CD4-positive, alpha-beta T cell (primary cell): ENCODE measurements at regions not wholly inside any gene's neighbourhood (a gene's known extent, or its start where the extent isn't known, plus 50 kb on each side); places are given as distances from the start of the nearest gene placed in this dataset.

ENCODE experiments used
- ATAC-seq: fragments of 200-7000 bp; cut with Tn5 transposase; one replicate; pipeline ENCODE4 v1.10.0; 2022; ENCODE audit warnings: mild to moderate bottlenecking; ENCODE audit not compliant: poor library complexity
- CTCF ChIA-PET: fragments of 350-600 bp; sonication (Branson Sonifier 250); formaldehyde crosslinking; loops from one replicate; lab custom pipeline; 2021; ENCODE audit warnings: antibody characterized with exemption, inconsistent platforms; lab: Charles Lee
- POLR2A ChIA-PET: fragments of 350-600 bp; sonication (Branson Sonifier 250); formaldehyde crosslinking; loops from one replicate; lab custom pipeline; 2021; ENCODE audit warnings: antibody characterized with exemption, inconsistent platforms; lab: Charles Lee
- DNase-seq, 14 experiments: peaks; one replicate each; pipeline ENCODE4 v3.0.0-alpha.2; 2013 to 2020; ENCODE audit warnings: mixed read lengths in 2 of 14
- H3K27ac ChIP-seq, 2 donors: one replicate each; pipeline versions ENCODE4 v1.5.1 to v1.7.0; 2013; ENCODE audit warnings: low read length in 2 of 2, low read depth in 1 of 2, mild to moderate bottlenecking in 1 of 2
- H3K27me3 ChIP-seq, 2 experiments: 1 replicate in 1 of 2; 2 replicates in 1 of 2; pipeline versions ENCODE4 v1.6.1 to v1.7.0; 2013; ENCODE audit warnings: low read length in 2 of 2, control low read depth in 1 of 2, mild to moderate bottlenecking in 1 of 2, moderate library complexity in 1 of 2; ENCODE audit not compliant: insufficient read depth in 2 of 2, control insufficient read depth in 1 of 2
- H3K36me3 ChIP-seq: one replicate; pipeline ENCODE4 v1.6.1; 2013; ENCODE audit warnings: low read length, control low read depth; ENCODE audit not compliant: insufficient read depth
- H3K4me1 ChIP-seq: one replicate; pipeline ENCODE4 v1.6.1; 2013; ENCODE audit warnings: low read length, control low read depth; ENCODE audit not compliant: insufficient read depth
- H3K4me3 ChIP-seq: one replicate; pipeline ENCODE4 v1.5.1; 2013; ENCODE audit warnings: mild to moderate bottlenecking, low read length, moderate library complexity
- H3K9me3 ChIP-seq, 2 experiments: 1 replicate in 1 of 2; 2 replicates in 1 of 2; pipeline versions ENCODE4 v1.6.1 to v1.7.0; 2013; ENCODE audit warnings: low read length in 2 of 2, mild to moderate bottlenecking in 2 of 2, control low read depth in 1 of 2, moderate library complexity in 1 of 2; ENCODE audit not compliant: control insufficient read depth in 1 of 2, insufficient read depth in 1 of 2
- H3K27ac Mint-ChIP-seq: one replicate; pipeline ENCODE4 v1.8.0; 2020; ENCODE audit warnings: mixed read lengths
- H3K27me3 Mint-ChIP-seq: one replicate; pipeline ENCODE4 v1.8.0; 2021; ENCODE audit warnings: mixed read lengths
- H3K36me3 Mint-ChIP-seq: one replicate; pipeline ENCODE4 v1.8.0; 2021; ENCODE audit warnings: low read depth, mixed read lengths
- H3K4me1 Mint-ChIP-seq: one replicate; pipeline ENCODE4 v1.8.0; 2021; ENCODE audit warnings: low read depth, mixed read lengths
- H3K4me3 Mint-ChIP-seq: one replicate; pipeline ENCODE4 v1.8.0; 2020; ENCODE audit warnings: mild to moderate bottlenecking, mixed read lengths
- H3K9me3 Mint-ChIP-seq: one replicate; pipeline ENCODE4 v1.8.0; 2020; ENCODE audit warnings: mixed read lengths
- CTCF ChIP-seq: fragments of 200-600 bp; IDR thresholded peaks from one replicate; pipeline ENCODE4 v1.8.0; 2022; ENCODE audit warnings: antibody characterized with exemption, mild to moderate bottlenecking
- intact Hi-C, 2 experiments: fragments of 100-400 bp; cut with DNase I in 1 of 2; cut with micrococcal nuclease in 1 of 2; formaldehyde crosslinking; loops; one replicate each; pipeline versions ENCODE4 v1.15.1 to v1.9.0; 2023 to 2025; cut with DNase I, micrococcal nuclease

- H3K27me3 ChIP-seq: no peaks in the 10 kb centered on the region
- POLR2A ChIA-PET: no interaction called here
- CTCF ChIA-PET: no interaction called here
- H3K36me3 Mint-ChIP-seq: no peaks in the 10 kb centered on the region
- TF ChIP-seq CTCF: no peak
- H3K4me3 Mint-ChIP-seq: no peak overlapping the region
- intact Hi-C loops: no loop called here
- H3K27me3 Mint-ChIP-seq: no peaks in the 10 kb centered on the region
- no peaks in the 10 kb centered on the region for H3K36me3 ChIP-seq
- DNase-seq (no peak), ATAC-seq (no peak)
- H3K9me3 Mint-ChIP-seq: no peaks in the 10 kb centered on the region
- no peak overlapping the region for H3K27ac ChIP-seq
- H3K4me1 Mint-ChIP-seq: no peaks in the 10 kb centered on the region
- no peaks in the 10 kb centered on the region for H3K4me1 ChIP-seq
- H3K4me3 ChIP-seq: no peak overlapping the region
- peaks cover 0 to 4% of the 10 kb centered on the region in 2 experiments for H3K9me3 ChIP-seq
- H3K27ac Mint-ChIP-seq: no peak overlapping the region
Measured at GRCh38 chr5:165349735-165350134, 1844.3 kb downstream of the MAT2B start.

- intact Hi-C loops: no loop called here
- H3K4me3 Mint-ChIP-seq: no peak overlapping the region
- no peak for DNase-seq
- POLR2A ChIA-PET: no interaction called here
- Histone ChIP-seq H3K4me1 (no peaks in the 10 kb centered on the region), H3K36me3 (no peaks in the 10 kb centered on the region), H3K27me3 (no peaks in the 10 kb centered on the region), H3K9me3 (peaks cover 0 to 4% of the 10 kb centered on the region in 2 experiments), H3K4me3 (no peak overlapping the region), H3K27ac (no peak overlapping the region)
- no peak for TF ChIP-seq CTCF
- no peaks in the 10 kb centered on the region for H3K4me1 Mint-ChIP-seq
- CTCF ChIA-PET: no interaction called here
- H3K27me3 Mint-ChIP-seq: no peaks in the 10 kb centered on the region
- no peaks in the 10 kb centered on the region for H3K36me3 Mint-ChIP-seq
- no peak overlapping the region for H3K27ac Mint-ChIP-seq
- H3K9me3 Mint-ChIP-seq: peaks cover 3% of the 10 kb centered on the region
- ATAC-seq: no peak
Measured at GRCh38 chr5:165351342-165351741, 1845.9 kb downstream of the MAT2B start.

- peaks cover 5% of the 10 kb centered on the region for H3K9me3 Mint-ChIP-seq
- H3K27ac Mint-ChIP-seq: no peak overlapping the region
- ATAC-seq (no peak), DNase-seq (no peak)
- Histone ChIP-seq H3K4me3 (no peak overlapping the region), H3K4me1 (no peaks in the 10 kb centered on the region), H3K36me3 (no peaks in the 10 kb centered on the region), H3K27ac (no peak overlapping the region), H3K27me3 (no peaks in the 10 kb centered on the region), H3K9me3 (no peaks in the 10 kb centered on the region)
- no peaks in the 10 kb centered on the region for H3K27me3 Mint-ChIP-seq
- intact Hi-C loops: no loop called here
- POLR2A ChIA-PET: no interaction called here
- no peak overlapping the region for H3K4me3 Mint-ChIP-seq
- no peaks in the 10 kb centered on the region for H3K36me3 Mint-ChIP-seq
- CTCF ChIA-PET: no interaction called here
- no peak for TF ChIP-seq CTCF
- H3K4me1 Mint-ChIP-seq: no peaks in the 10 kb centered on the region
Measured at GRCh38 chr5:165360366-165360765, 1854.9 kb downstream of the MAT2B start.
